ENCODE measurements at regions not wholly inside any gene's neighbourhood (a gene's known extent, or its start where the extent isn't known, plus 50 kb on each side); places are given as distances from the start of the nearest gene placed in this dataset.

GRCh38 chr12:42767326-42767954, 177.9 kb upstream of the PRICKLE1 start:
- no peak for DNase-seq (ENCODE audit: low read depth, low spot score)

- no peak for DNase-seq (ENCODE audit: low read depth, low spot score)
These were observed 177.2 kb upstream of the PRICKLE1 start for GRCh38 chr12:42766754-42767153.

- no peak for DNase-seq (ENCODE audit: low read depth, low spot score)
These were observed 176.5 kb upstream of the PRICKLE1 start for GRCh38 chr12:42766026-42766425.

GRCh38 chr12:42763682-42764081, 174.1 kb upstream of the PRICKLE1 start:
- no peak for DNase-seq (ENCODE audit: low read depth, low spot score)

GRCh38 chr12:42762395-42762925, 172.9 kb upstream of the PRICKLE1 start:
- no peak for DNase-seq (ENCODE audit: low read depth, low spot score)

GRCh38 chr12:42761601-42762350, 172.2 kb upstream of the PRICKLE1 start:
- DNase-seq (ENCODE audit: low read depth, low spot score) = no peak

GRCh38 chr12:42761086-42761485, 171.5 kb upstream of the PRICKLE1 start:
- DNase-seq (ENCODE audit: low read depth, low spot score) = no peak

GRCh38 chr12:42760550-42760949, 171.0 kb upstream of the PRICKLE1 start:
- DNase-seq (ENCODE audit: low read depth, low spot score) = no peak

- DNase-seq (ENCODE audit: low read depth, low spot score) = no peak
These were observed 170.2 kb upstream of the PRICKLE1 start for GRCh38 chr12:42759622-42760273.

GRCh38 chr12:42758806-42759205, 169.3 kb upstream of the PRICKLE1 start:
- DNase-seq (ENCODE audit: low read depth, low spot score) = no peak

GRCh38 chr12:42757624-42758119, 168.1 kb upstream of the PRICKLE1 start:
- no peak for DNase-seq (ENCODE audit: low read depth, low spot score)

GRCh38 chr12:42756841-42757623, 167.5 kb upstream of the PRICKLE1 start:
- DNase-seq (ENCODE audit: low read depth, low spot score) = peak; percentile 4

GRCh38 chr12:42750356-42750755, 160.8 kb upstream of the PRICKLE1 start:
- no peak for DNase-seq (ENCODE audit: low read depth, low spot score)

- DNase-seq (ENCODE audit: low read depth, low spot score) = no peak
These were observed 159.7 kb upstream of the PRICKLE1 start for GRCh38 chr12:42749239-42749638.

- DNase-seq (ENCODE audit: low read depth, low spot score) = no peak
These were observed 155.1 kb upstream of the PRICKLE1 start for GRCh38 chr12:42744539-42745182.

GRCh38 chr12:42742716-42743115, 153.2 kb upstream of the PRICKLE1 start:
- no peak for DNase-seq (ENCODE audit: low read depth, low spot score)

GRCh38 chr12:42741771-42742510, 152.4 kb upstream of the PRICKLE1 start:
- DNase-seq (ENCODE audit: low read depth, low spot score) = no peak

- DNase-seq (ENCODE audit: low read depth, low spot score) = no peak
These were observed 151.5 kb upstream of the PRICKLE1 start for GRCh38 chr12:42741091-42741490.

- DNase-seq (ENCODE audit: low read depth, low spot score) = no peak
These were observed 147.9 kb upstream of the PRICKLE1 start for GRCh38 chr12:42737398-42737797.

- no peak for DNase-seq (ENCODE audit: low read depth, low spot score)
These were observed 146.4 kb upstream of the PRICKLE1 start for GRCh38 chr12:42735861-42736361.
